IMR-90 (cell line): ENCODE measurements at regions not wholly inside any gene's neighbourhood (a gene's known extent, or its start where the extent isn't known, plus 50 kb on each side); places are given as distances from the start of the nearest gene placed in this dataset.

Experiments
- ATAC-seq: fragments of 200-7000 bp; cut with Tn5 transposase; 2 replicates; pipeline ENCODE4 v1.9.1; 2020; ENCODE audit warnings: low read depth, mild to moderate bottlenecking, moderate library complexity
- BruUV-seq: library from RNA; stranded (reverse); fragments of 400-500 nt; replicated peaks from 2 replicates; lab custom pipeline; 2021; lab: Mats Ljungman, UMichigan
- CTCF ChIA-PET: fragments of 300-600 bp; formaldehyde crosslinking; extraction: SDS; loops from one replicate; lab custom pipeline; 2021; ENCODE audit warnings: antibody characterized with exemption; lab: Yijun Ruan, JAX
- POLR2A ChIA-PET: fragments of 300-600 bp; sonication (Branson Sonifier 250); formaldehyde crosslinking; loops from one replicate; lab custom pipeline; 2022; ENCODE audit warnings: antibody characterized with exemption; ENCODE audit not compliant: unreplicated experiment; lab: Charles Lee
- DNase-seq: peaks from one replicate; pipeline ENCODE4 v3.0.0; 2013
- H2AFZ ChIP-seq: replicated peaks from 2 replicates; pipeline ENCODE3; 2013; ENCODE audit warnings: low read length, mild to moderate bottlenecking; ENCODE audit not compliant: poor library complexity
- H2AK5ac ChIP-seq: 2 replicates; pipeline ENCODE4 v1.6.1; 2013; ENCODE audit warnings: low read depth, low read length, inconsistent platforms
- H2AK9ac ChIP-seq: replicated peaks from 2 replicates; pipeline ENCODE3; 2013; ENCODE audit warnings: mild to moderate bottlenecking, low read depth, low read length, moderate library complexity; ENCODE audit not compliant: poor library complexity
- H2BK120ac ChIP-seq: 2 replicates; pipeline ENCODE4 v1.6.1; 2013; ENCODE audit warnings: low read depth, low read length, inconsistent platforms
- H2BK15ac ChIP-seq: 3 replicates; pipeline ENCODE4 v1.6.1; 2013; ENCODE audit warnings: low read depth, low read length, inconsistent platforms
- H2BK20ac ChIP-seq: 2 replicates; pipeline ENCODE4 v1.6.1; 2013; ENCODE audit warnings: low read depth, mild to moderate bottlenecking, inconsistent platforms, low read length, moderate library complexity
- H2BK5ac ChIP-seq: 2 replicates; pipeline ENCODE4 v1.6.1; 2013; ENCODE audit warnings: mild to moderate bottlenecking, low read depth, low read length, inconsistent platforms; ENCODE audit not compliant: poor library complexity, severe bottlenecking
- H3K14ac ChIP-seq: replicated peaks from 2 replicates; pipeline ENCODE4 v1.6.1; 2013; ENCODE audit warnings: low read depth, low read length, inconsistent platforms
- H3K18ac ChIP-seq: 2 replicates; pipeline ENCODE4 v1.6.1; 2013; ENCODE audit warnings: low read depth, low read length, control low read depth
- H3K23ac ChIP-seq: 2 replicates; pipeline ENCODE4 v1.6.1; 2013; ENCODE audit warnings: low read depth, low read length, inconsistent platforms
- H3K27ac ChIP-seq: 2 replicates; pipeline ENCODE4 v1.5.1; 2013; ENCODE audit warnings: mild to moderate bottlenecking, control low read depth, low read length; ENCODE audit not compliant: insufficient read depth
- H3K27me3 ChIP-seq: 2 replicates; pipeline ENCODE4 v1.6.1; 2013; ENCODE audit warnings: low read length; ENCODE audit not compliant: control insufficient read depth, insufficient read depth
- H3K36me3 ChIP-seq: 2 replicates; pipeline ENCODE4 v1.6.1; 2013; ENCODE audit warnings: low read length, mixed read lengths; ENCODE audit not compliant: control insufficient read depth, insufficient read depth
- H3K4ac ChIP-seq: 2 replicates; pipeline ENCODE4 v1.6.1; 2013; ENCODE audit warnings: low read depth, low read length, inconsistent platforms
- H3K4me1 ChIP-seq: 2 replicates; pipeline ENCODE4 v1.6.1; 2013; ENCODE audit warnings: low read length, mixed read lengths; ENCODE audit not compliant: control insufficient read depth, insufficient read depth
- H3K4me2 ChIP-seq: 2 replicates; pipeline ENCODE4 v1.6.1; 2013; ENCODE audit warnings: low read depth, mild to moderate bottlenecking, control low read depth, low read length, moderate library complexity
- H3K4me3 ChIP-seq: 2 replicates; pipeline ENCODE4 v1.5.1; 2013; ENCODE audit warnings: low read depth, mild to moderate bottlenecking, control low read depth, low read length, moderate library complexity; ENCODE audit not compliant: insufficient read depth
- H3K56ac ChIP-seq: 2 replicates; pipeline ENCODE4 v1.6.1; 2013; ENCODE audit warnings: low read length, inconsistent platforms; ENCODE audit not compliant: insufficient read depth; ENCODE audit errors: extremely low read depth
- H3K79me1 ChIP-seq, 2 experiments: 2 replicates each; pipeline ENCODE4 v1.6.1; 2013; ENCODE audit warnings: low read length in 2 of 2, inconsistent platforms in 1 of 2, low read depth in 1 of 2
- H3K9ac ChIP-seq: 2 replicates; pipeline ENCODE4 v1.6.1; 2013; ENCODE audit warnings: low read depth, low read length, control low read depth
- H3K9me1 ChIP-seq: 2 replicates; pipeline ENCODE4 v1.6.1; 2013; ENCODE audit warnings: low read length, inconsistent platforms; ENCODE audit not compliant: insufficient read depth
- H3K9me3 ChIP-seq: 2 replicates; pipeline ENCODE4 v1.6.1; 2013; ENCODE audit warnings: low read length; ENCODE audit not compliant: control insufficient read depth, insufficient read depth
- H4K20me1 ChIP-seq: 2 replicates; pipeline ENCODE4 v1.6.1; 2013; ENCODE audit warnings: low read length, inconsistent platforms; ENCODE audit not compliant: insufficient read depth
- H4K5ac ChIP-seq: 2 replicates; pipeline ENCODE4 v1.6.1; 2013; ENCODE audit warnings: mild to moderate bottlenecking, low read depth, low read length, control low read depth
- H4K8ac ChIP-seq, 2 experiments: 2 replicates each; pipeline ENCODE4 v1.6.1; 2013; ENCODE audit warnings: low read depth in 2 of 2, low read length in 2 of 2, control low read depth in 1 of 2, inconsistent platforms in 1 of 2
- H4K91ac ChIP-seq: 2 replicates; pipeline ENCODE4 v1.6.1; 2013; ENCODE audit warnings: low read depth, low read length, inconsistent platforms; ENCODE audit not compliant: insufficient read depth
- CEBPB ChIP-seq: IDR thresholded peaks from 2 replicates; pipeline ENCODE4 v1.6.1; 2012; ENCODE audit warnings: low read depth, low read length, improper control_type of control experiment
- MXI1 ChIP-seq: IDR thresholded peaks from 2 replicates; pipeline ENCODE4 v1.6.1; 2012; ENCODE audit warnings: low read depth, mild to moderate bottlenecking, low read length, moderate library complexity, borderline replicate concordance
- POLR2A ChIP-seq: IDR thresholded peaks from 2 replicates; pipeline ENCODE4 v1.6.1; 2012; ENCODE audit warnings: mild to moderate bottlenecking, low read depth, low read length
- RAD21 ChIP-seq: IDR thresholded peaks from 2 replicates; pipeline ENCODE4 v1.6.1; 2012; ENCODE audit warnings: low read length, improper control_type of control experiment
- RCOR1 ChIP-seq: IDR thresholded peaks from 2 replicates; pipeline ENCODE4 v1.6.1; 2012; ENCODE audit warnings: mild to moderate bottlenecking, low read length, improper control_type of control experiment; ENCODE audit not compliant: insufficient replicate concordance
- RFX5 ChIP-seq: IDR thresholded peaks from 2 replicates; pipeline ENCODE4 v1.8.0; 2012; ENCODE audit warnings: low read depth, mild to moderate bottlenecking, low read length, moderate library complexity
- WGBS, 2 experiments: methylation state at CpG; one replicate each; pipeline versions ENCODE4 v1.1.5 to v1.1.7; 2013; ENCODE audit warnings: missing lambda C conversion rate in 2 of 2; ENCODE audit not compliant: insufficient read length in 1 of 2; ENCODE audit errors: extremely low coverage in 2 of 2; 5-methylcytosine and 5-hydroxymethylcytosine counted together
- dilution Hi-C: fragments of 300-500 bp; cut with HindIII; formaldehyde crosslinking; loops from one replicate; pipeline ENCODE4 v1.14.3; 2018; ENCODE audit warnings: low sequenced_read_pairs; ENCODE audit not compliant: unreplicated experiment
- in situ Hi-C: fragments of 300-500 bp; cut with MboI; formaldehyde crosslinking; loops from 3 replicates; pipeline ENCODE4 v1.14.3; 2019; ENCODE audit warnings: low sequenced_read_pairs, inconsistent platforms, mixed read lengths
- intact Hi-C: fragments of 100-400 bp; cut with micrococcal nuclease; formaldehyde crosslinking; loops from 2 replicates; pipeline ENCODE4 v1.10.0; 2022
- TF ChIP-seq, protein P1 (sequence below): fragments of 150-350 bp; IDR thresholded peaks from 2 replicates; pipeline ENCODE4 v1.6.1; 2017; ENCODE audit warnings: mild to moderate bottlenecking, antibody characterized with exemption, low read length, low read depth
- TF ChIP-seq, protein P2 (sequence below): fragments of 150-350 bp; IDR thresholded peaks from 2 replicates; pipeline ENCODE4 v1.6.1; 2016; ENCODE audit warnings: low read depth, mild to moderate bottlenecking, low read length, moderate library complexity, borderline replicate concordance

DNA sequence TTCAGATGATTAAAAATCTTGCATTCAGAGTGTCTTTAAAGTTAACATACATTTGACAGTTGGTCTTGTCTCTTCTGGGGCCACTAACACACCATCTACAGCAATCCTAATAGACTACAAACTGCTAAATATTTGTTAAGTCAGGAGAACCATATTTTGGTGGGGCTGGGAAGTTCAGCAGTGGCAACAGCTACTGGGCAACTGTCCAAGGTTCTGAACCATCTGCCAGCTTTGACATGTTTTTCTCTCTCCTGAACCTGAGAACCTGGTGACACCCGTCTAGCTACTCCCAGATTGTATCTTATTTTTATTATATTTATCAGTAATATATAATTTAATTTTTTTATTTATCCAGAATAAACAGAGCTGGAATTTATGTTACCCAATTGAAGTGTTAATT lies 199.0 kb upstream of the DPYD start:
- no peaks in the 10 kb centered on the region for H3K9me1 ChIP-seq
- H4K20me1 ChIP-seq: no peaks in the 10 kb centered on the region
- no peaks in the 10 kb centered on the region for H3K9me3 ChIP-seq
- no peak overlapping the region for H2BK20ac ChIP-seq
- H3K27ac ChIP-seq: no peak overlapping the region
- no peak overlapping the region for H2BK120ac ChIP-seq
- no peak overlapping the region for H3K9ac ChIP-seq
- H3K23ac ChIP-seq: no peak overlapping the region
- intact Hi-C loops (no loop called here), dilution Hi-C loops (no loop called here), in situ Hi-C loops (no loop called here)
- no peak overlapping the region for H2AFZ ChIP-seq
- no peak overlapping the region for H2BK5ac ChIP-seq
- no peak overlapping the region for H2AK9ac ChIP-seq
- no CpG with 5 or more reads among the region's 1 CpG for WGBS, 2 experiments
- no peaks in the 10 kb centered on the region for H3K36me3 ChIP-seq
- H3K4me1 ChIP-seq: no peaks in the 10 kb centered on the region
- BruUV-seq: no TSS peak
- no peak overlapping the region for H4K8ac ChIP-seq
- H4K5ac ChIP-seq: no peak overlapping the region
- no peak overlapping the region for H3K4me2 ChIP-seq
- no peak overlapping the region for H3K4me3 ChIP-seq
- H4K91ac ChIP-seq: no peak overlapping the region
- DNase-seq (peak; percentile 22), ATAC-seq (no peak)
- no peak overlapping the region for H3K56ac ChIP-seq
- H2BK15ac ChIP-seq: no peak overlapping the region
- H3K79me1 ChIP-seq: no peaks in the 10 kb centered on the region
- ChIA-PET CTCF (interaction anchor here (1.0 kb wide), 1 partner anchor 348 kb away, joined by 3 read pairs; no protein-coding TSS in a partner anchor), POLR2A (no interaction called here)
- H3K14ac ChIP-seq: no peak overlapping the region
- no peaks in the 10 kb centered on the region for H3K27me3 ChIP-seq
- TF ChIP-seq RCOR1: no peak
- no peak for TF ChIP-seq CEBPB
- TF ChIP-seq RFX5: no peak
- TF ChIP-seq POLR2A: no peak
- no peak for TF ChIP-seq RAD21
- TF ChIP-seq, protein P1, sequence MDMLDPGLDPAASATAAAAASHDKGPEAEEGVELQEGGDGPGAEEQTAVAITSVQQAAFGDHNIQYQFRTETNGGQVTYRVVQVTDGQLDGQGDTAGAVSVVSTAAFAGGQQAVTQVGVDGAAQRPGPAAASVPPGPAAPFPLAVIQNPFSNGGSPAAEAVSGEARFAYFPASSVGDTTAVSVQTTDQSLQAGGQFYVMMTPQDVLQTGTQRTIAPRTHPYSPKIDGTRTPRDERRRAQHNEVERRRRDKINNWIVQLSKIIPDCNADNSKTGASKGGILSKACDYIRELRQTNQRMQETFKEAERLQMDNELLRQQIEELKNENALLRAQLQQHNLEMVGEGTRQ: no peak
- TF ChIP-seq, protein P2, sequence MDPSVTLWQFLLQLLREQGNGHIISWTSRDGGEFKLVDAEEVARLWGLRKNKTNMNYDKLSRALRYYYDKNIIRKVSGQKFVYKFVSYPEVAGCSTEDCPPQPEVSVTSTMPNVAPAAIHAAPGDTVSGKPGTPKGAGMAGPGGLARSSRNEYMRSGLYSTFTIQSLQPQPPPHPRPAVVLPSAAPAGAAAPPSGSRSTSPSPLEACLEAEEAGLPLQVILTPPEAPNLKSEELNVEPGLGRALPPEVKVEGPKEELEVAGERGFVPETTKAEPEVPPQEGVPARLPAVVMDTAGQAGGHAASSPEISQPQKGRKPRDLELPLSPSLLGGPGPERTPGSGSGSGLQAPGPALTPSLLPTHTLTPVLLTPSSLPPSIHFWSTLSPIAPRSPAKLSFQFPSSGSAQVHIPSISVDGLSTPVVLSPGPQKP: no peak
- TF ChIP-seq MXI1: no peak
- no peak overlapping the region for H3K18ac ChIP-seq
- H2AK5ac ChIP-seq: no peak overlapping the region
- H3K4ac ChIP-seq: no peak overlapping the region
